H9 (cell line): ENCODE measurements at regions not wholly inside any gene's neighbourhood (a gene's known extent, or its start where the extent isn't known, plus 50 kb on each side); places are given as distances from the start of the nearest gene placed in this dataset.

Source experiments
- DNase-seq: peaks from one replicate; pipeline ENCODE4 v3.0.0-alpha.2; 2017
- H2AFZ ChIP-seq: one replicate; pipeline ENCODE4 v1.6.1; 2013; ENCODE audit warnings: mild to moderate bottlenecking, low read length, control low read depth, moderate library complexity
- H2AK5ac ChIP-seq: 2 replicates; pipeline ENCODE4 v1.6.1; 2013; ENCODE audit warnings: low read length, control low read depth, mixed read lengths; ENCODE audit not compliant: insufficient read length
- H2BK120ac ChIP-seq: one replicate; pipeline ENCODE4 v1.6.1; 2013; ENCODE audit warnings: low read depth, mild to moderate bottlenecking, low read length, control low read depth, inconsistent platforms; ENCODE audit not compliant: poor library complexity, severe bottlenecking
- H2BK12ac ChIP-seq: 2 replicates; pipeline ENCODE4 v1.6.1; 2013; ENCODE audit warnings: low read length, control low read depth, mixed read lengths, low read depth; ENCODE audit not compliant: insufficient read length
- H2BK15ac ChIP-seq: 2 replicates; pipeline ENCODE4 v1.6.1; 2013; ENCODE audit warnings: low read depth, low read length, control low read depth
- H2BK20ac ChIP-seq: one replicate; pipeline ENCODE4 v1.6.1; 2013; ENCODE audit warnings: low read depth, mild to moderate bottlenecking, low read length, control low read depth, inconsistent platforms; ENCODE audit not compliant: poor library complexity, severe bottlenecking
- H2BK5ac ChIP-seq: 2 replicates; pipeline ENCODE4 v1.6.1; 2013; ENCODE audit warnings: low read length, control low read depth, mixed read lengths; ENCODE audit not compliant: insufficient read length
- H3K14ac ChIP-seq: 2 replicates; pipeline ENCODE4 v1.6.1; 2013; ENCODE audit warnings: low read length, control low read depth; ENCODE audit not compliant: insufficient read depth
- H3K18ac ChIP-seq: 2 replicates; pipeline ENCODE4 v1.6.1; 2013; ENCODE audit warnings: low read depth, mild to moderate bottlenecking, mixed read lengths, low read length, control low read depth; ENCODE audit not compliant: insufficient read length
- H3K23ac ChIP-seq: 2 replicates; pipeline ENCODE4 v1.6.1; 2013; ENCODE audit warnings: low read length, control low read depth, mixed read lengths, low read depth; ENCODE audit not compliant: insufficient read length
- H3K23me2 ChIP-seq: 2 replicates; pipeline ENCODE4 v1.6.1; 2013; ENCODE audit warnings: low read depth, mild to moderate bottlenecking, mixed read lengths, low read length, control low read depth; ENCODE audit not compliant: insufficient read length, poor library complexity, severe bottlenecking
- H3K27ac ChIP-seq: 2 replicates; pipeline ENCODE4 v1.5.1; 2013; ENCODE audit warnings: low read length, control low read depth, mixed read lengths, low read depth; ENCODE audit not compliant: insufficient read length
- H3K27me3 ChIP-seq: 2 replicates; pipeline ENCODE4 v1.6.1; 2013; ENCODE audit warnings: low read length, control low read depth, inconsistent platforms; ENCODE audit not compliant: insufficient read depth
- H3K4ac ChIP-seq: 2 replicates; pipeline ENCODE4 v1.6.1; 2013; ENCODE audit warnings: low read depth, mild to moderate bottlenecking, control low read depth, inconsistent platforms, low read length, moderate library complexity
- H3K4me1 ChIP-seq: 2 replicates; pipeline ENCODE4 v1.6.1; 2013; ENCODE audit warnings: low read length, control low read depth, inconsistent platforms; ENCODE audit not compliant: insufficient read depth
- H3K4me2 ChIP-seq: 2 replicates; pipeline ENCODE4 v1.6.1; 2013; ENCODE audit warnings: low read length, control low read depth, mixed read lengths; ENCODE audit not compliant: insufficient read length, insufficient read depth
- H3K56ac ChIP-seq: 2 replicates; pipeline ENCODE4 v1.6.1; 2013; ENCODE audit warnings: low read depth, mild to moderate bottlenecking, mixed read lengths, low read length, control low read depth; ENCODE audit not compliant: insufficient read length
- H3K79me1 ChIP-seq: 2 replicates; pipeline ENCODE4 v1.6.1; 2013; ENCODE audit warnings: low read depth, mild to moderate bottlenecking, moderate library complexity, low read length, control low read depth, inconsistent platforms; ENCODE audit not compliant: insufficient read depth, poor library complexity, severe bottlenecking
- H3K79me2 ChIP-seq: 2 replicates; pipeline ENCODE4 v1.6.1; 2013; ENCODE audit warnings: low read length, control low read depth, inconsistent platforms; ENCODE audit not compliant: insufficient read depth
- H3K9ac ChIP-seq: 2 replicates; pipeline ENCODE4 v1.6.1; 2013; ENCODE audit warnings: low read length, control low read depth, mixed read lengths; ENCODE audit not compliant: insufficient read length; ENCODE audit errors: extremely low read depth
- H3K9me3 ChIP-seq: one replicate; pipeline ENCODE4 v1.6.1; 2013; ENCODE audit warnings: low read depth, low read length, inconsistent platforms; ENCODE audit not compliant: control insufficient read depth
- H3T11ph ChIP-seq: one replicate; pipeline ENCODE4 v1.6.1; 2013; ENCODE audit warnings: mild to moderate bottlenecking, low read length, control low read depth, inconsistent platforms
- H4K20me1 ChIP-seq: one replicate; pipeline ENCODE4 v1.6.1; 2013; ENCODE audit not compliant: control insufficient read depth, insufficient read length, insufficient read depth
- H4K5ac ChIP-seq: 2 replicates; pipeline ENCODE4 v1.6.1; 2013; ENCODE audit warnings: low read depth, mild to moderate bottlenecking, mixed read lengths, low read length, control low read depth; ENCODE audit not compliant: insufficient read length
- H4K8ac ChIP-seq: replicated peaks from 2 replicates; pipeline ENCODE4 v1.6.1; 2013; ENCODE audit warnings: low read length, control low read depth, mixed read lengths, low read depth; ENCODE audit not compliant: insufficient read length
- H4K91ac ChIP-seq: 2 replicates; pipeline ENCODE4 v1.6.1; 2013; ENCODE audit warnings: low read depth, mild to moderate bottlenecking, moderate library complexity, mixed read lengths, low read length, control low read depth; ENCODE audit not compliant: insufficient read length
- H3K27ac Mint-ChIP-seq, 3 experiments: 2 replicates in 2 of 3; 3 replicates in 1 of 3; pipeline ENCODE4 v1.8.0; 2020 to 2021; ENCODE audit warnings: mixed read lengths in 3 of 3, mild to moderate bottlenecking in 1 of 3, moderate library complexity in 1 of 3
- H3K27me3 Mint-ChIP-seq: 2 replicates; pipeline ENCODE4 v1.8.0; 2021; ENCODE audit warnings: low read depth, mild to moderate bottlenecking, moderate library complexity, mixed read lengths
- H3K36me3 Mint-ChIP-seq, 3 experiments: 2 replicates in 2 of 3; 3 replicates in 1 of 3; pipeline ENCODE4 v1.8.0; 2020 to 2021; ENCODE audit warnings: low read depth in 3 of 3, mixed read lengths in 3 of 3; ENCODE audit not compliant: insufficient read depth in 1 of 3
- H3K4me1 Mint-ChIP-seq, 2 experiments: 2 replicates each; pipeline ENCODE4 v1.8.0; 2020; ENCODE audit warnings: mixed read lengths in 2 of 2
- H3K4me3 Mint-ChIP-seq, 2 experiments: 2 replicates in 1 of 2; 3 replicates in 1 of 2; pipeline ENCODE4 v1.8.0; 2020 to 2021; ENCODE audit warnings: mild to moderate bottlenecking in 2 of 2, mixed read lengths in 2 of 2, moderate library complexity in 1 of 2
- H3K9me3 Mint-ChIP-seq, 2 experiments: 2 replicates in 1 of 2; 3 replicates in 1 of 2; pipeline ENCODE4 v1.8.0; 2020; ENCODE audit warnings: mild to moderate bottlenecking in 2 of 2, mixed read lengths in 2 of 2, moderate library complexity in 1 of 2
- WGBS: extraction: QIAGEN DNeasy Blood & Tissue Kit; methylation state at CpG from one replicate; pipeline ENCODE4 v1.1.7; 2013; ENCODE audit warnings: missing lambda C conversion rate, low lambda C conversion rate, mixed read lengths; ENCODE audit not compliant: insufficient read length; ENCODE audit errors: extremely low coverage; 5-methylcytosine and 5-hydroxymethylcytosine counted together
- TF ChIP-seq, protein P1 (sequence below): fragments of 200-600 bp; sonication (generic); conservative IDR thresholded peaks from 3 replicates; pipeline ENCODE4 v1.8.0; 2021; ENCODE audit warnings: antibody characterized with exemption, mild to moderate bottlenecking

DNA sequence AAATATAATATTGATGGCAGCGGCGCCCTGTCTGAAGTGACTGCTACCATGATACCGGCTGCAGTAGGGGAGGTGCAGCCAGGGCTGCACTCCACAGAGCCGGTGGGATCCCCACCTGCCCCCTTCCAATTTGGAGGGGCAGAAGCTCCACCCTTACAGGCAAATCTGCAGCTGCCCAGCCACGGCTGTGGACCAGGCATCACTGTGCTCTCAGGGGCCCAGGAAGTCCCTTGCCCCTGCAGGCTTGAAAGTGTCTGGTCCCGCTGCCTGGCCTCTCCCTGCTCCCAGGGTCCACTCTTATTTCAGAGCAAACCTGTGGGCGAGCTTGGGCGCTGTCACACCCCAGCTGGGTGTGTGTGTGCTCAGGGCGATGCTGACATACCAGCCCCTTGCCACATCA is 172.7 kb upstream of the SMIM30 start:
- no peaks in the 10 kb centered on the region for H3K4me1 ChIP-seq
- H2BK120ac ChIP-seq: no peak overlapping the region
- H4K5ac ChIP-seq: no peak overlapping the region
- Mint-ChIP-seq H3K27ac (no peak overlapping the region), H3K27me3 (no peaks in the 10 kb centered on the region; the same call in 1 of the 2 replicates), H3K4me1 (no peaks in the 10 kb centered on the region), H3K36me3 (no peaks in the 10 kb centered on the region), H3K9me3 (peaks cover 0 to 5% of the 10 kb centered on the region in 2 experiments; a peak in 1 of 5 replicates), H3K4me3 (no peak overlapping the region)
- no peak overlapping the region for H4K8ac ChIP-seq
- no peaks in the 10 kb centered on the region for H3K27me3 ChIP-seq
- no peaks in the 10 kb centered on the region for H3K79me2 ChIP-seq
- no peak overlapping the region for H2BK12ac ChIP-seq
- no peaks in the 10 kb centered on the region for H3K9me3 ChIP-seq
- no CpG with 5 or more reads among the region's 9 CpGs for WGBS
- no peaks in the 10 kb centered on the region for H4K20me1 ChIP-seq
- H3K23me2 ChIP-seq: no peaks in the 10 kb centered on the region
- H3K9ac ChIP-seq: no peak overlapping the region
- no peak overlapping the region; the same call in 1 of the 2 replicates for H3K4ac ChIP-seq
- H2AK5ac ChIP-seq: no peak overlapping the region
- no peak for DNase-seq
- H2BK5ac ChIP-seq: no peak overlapping the region
- H3K27ac ChIP-seq: no peak overlapping the region
- no peak overlapping the region for H2BK20ac ChIP-seq
- H3K79me1 ChIP-seq: no peaks in the 10 kb centered on the region
- no peak overlapping the region for H2BK15ac ChIP-seq
- H3K23ac ChIP-seq: no peak overlapping the region
- TF ChIP-seq, protein P1, sequence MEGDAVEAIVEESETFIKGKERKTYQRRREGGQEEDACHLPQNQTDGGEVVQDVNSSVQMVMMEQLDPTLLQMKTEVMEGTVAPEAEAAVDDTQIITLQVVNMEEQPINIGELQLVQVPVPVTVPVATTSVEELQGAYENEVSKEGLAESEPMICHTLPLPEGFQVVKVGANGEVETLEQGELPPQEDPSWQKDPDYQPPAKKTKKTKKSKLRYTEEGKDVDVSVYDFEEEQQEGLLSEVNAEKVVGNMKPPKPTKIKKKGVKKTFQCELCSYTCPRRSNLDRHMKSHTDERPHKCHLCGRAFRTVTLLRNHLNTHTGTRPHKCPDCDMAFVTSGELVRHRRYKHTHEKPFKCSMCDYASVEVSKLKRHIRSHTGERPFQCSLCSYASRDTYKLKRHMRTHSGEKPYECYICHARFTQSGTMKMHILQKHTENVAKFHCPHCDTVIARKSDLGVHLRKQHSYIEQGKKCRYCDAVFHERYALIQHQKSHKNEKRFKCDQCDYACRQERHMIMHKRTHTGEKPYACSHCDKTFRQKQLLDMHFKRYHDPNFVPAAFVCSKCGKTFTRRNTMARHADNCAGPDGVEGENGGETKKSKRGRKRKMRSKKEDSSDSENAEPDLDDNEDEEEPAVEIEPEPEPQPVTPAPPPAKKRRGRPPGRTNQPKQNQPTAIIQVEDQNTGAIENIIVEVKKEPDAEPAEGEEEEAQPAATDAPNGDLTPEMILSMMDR: no peak
- no peak overlapping the region for H2AFZ ChIP-seq
- no peak overlapping the region; the same call in 1 of the 2 replicates for H3K14ac ChIP-seq
- H3K56ac ChIP-seq: no peak overlapping the region
- no peak overlapping the region for H3K18ac ChIP-seq
- H4K91ac ChIP-seq: no peak overlapping the region
- no peak overlapping the region for H3K4me2 ChIP-seq
- H3T11ph ChIP-seq: no peak overlapping the region
